Coronary artery (tissue), 2 donors: ENCODE measurements at regions not wholly inside any gene's neighbourhood (a gene's known extent, or its start where the extent isn't known, plus 50 kb on each side); places are given as distances from the start of the nearest gene placed in this dataset.

Source experiments
- DNase-seq: peaks from one replicate; pipeline ENCODE4 v3.0.0-alpha.2; 2017; ENCODE audit warnings: low spot score
- H3K27ac ChIP-seq, 2 donors: fragments of 200-600 bp; sonication (generic); one replicate each; pipeline ENCODE4 v1.5.1; 2016 to 2019
- H3K4me3 ChIP-seq: fragments of 200-600 bp; sonication (generic); 2 replicates; pipeline ENCODE4 v1.5.1; 2016; ENCODE audit warnings: mild to moderate bottlenecking, moderate library complexity
- CTCF ChIP-seq: fragments of 200-600 bp; sonication (generic); IDR thresholded peaks from one replicate; pipeline ENCODE4 v1.5.1; 2019; ENCODE audit warnings: antibody characterized with exemption

- DNase-seq = no peak
- H3K27ac ChIP-seq = no peak overlapping the region
- H3K4me3 ChIP-seq = no peak overlapping the region
- TF ChIP-seq CTCF = no peak
Observed at GRCh38 chr13:103406967-103407366, 340.8 kb upstream of the SLC10A2 start.

GRCh38 chr13:103405297-103405696 lies 339.1 kb upstream of the SLC10A2 start:
- no peak for TF ChIP-seq CTCF
- Histone ChIP-seq H3K27ac (no peak overlapping the region), H3K4me3 (no peak overlapping the region)
- no peak for DNase-seq

GRCh38 chr13:103403814-103404213 lies 337.6 kb upstream of the SLC10A2 start:
- no peak for DNase-seq
- Histone ChIP-seq H3K4me3 (no peak overlapping the region), H3K27ac (no peak overlapping the region)
- TF ChIP-seq CTCF = no peak

DNA sequence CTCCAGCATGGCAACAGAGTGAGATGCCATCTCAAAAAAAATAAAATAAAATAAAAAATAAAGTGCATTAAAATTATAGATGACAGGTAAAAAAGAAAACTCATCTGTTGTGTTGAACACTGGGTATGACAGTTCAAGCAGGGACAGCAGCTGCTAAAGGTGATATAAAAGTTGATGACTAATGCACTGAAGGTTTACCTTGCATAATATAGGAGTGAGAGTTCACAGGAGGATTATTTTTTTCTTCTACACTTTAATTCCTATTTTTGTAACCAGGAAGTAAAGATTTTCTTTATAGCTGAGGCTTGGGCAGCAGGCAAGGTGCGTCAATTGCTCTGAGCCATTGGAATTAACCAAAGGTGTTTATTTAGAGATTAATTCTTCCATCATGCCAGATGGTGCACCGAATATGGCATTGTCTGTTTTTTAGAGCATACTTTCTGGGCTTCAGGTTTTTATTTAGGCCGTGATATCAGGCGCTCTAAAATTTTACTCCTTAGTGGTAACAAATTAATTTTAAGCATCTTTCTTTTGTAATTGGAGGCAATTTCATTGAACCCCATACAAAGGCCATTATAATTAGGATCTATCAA lies 337.0 kb upstream of the SLC10A2 start:
- DNase-seq = no peak
- H3K4me3 ChIP-seq = no peak overlapping the region
- TF ChIP-seq CTCF = no peak
- no peak overlapping the region for H3K27ac ChIP-seq

DNA sequence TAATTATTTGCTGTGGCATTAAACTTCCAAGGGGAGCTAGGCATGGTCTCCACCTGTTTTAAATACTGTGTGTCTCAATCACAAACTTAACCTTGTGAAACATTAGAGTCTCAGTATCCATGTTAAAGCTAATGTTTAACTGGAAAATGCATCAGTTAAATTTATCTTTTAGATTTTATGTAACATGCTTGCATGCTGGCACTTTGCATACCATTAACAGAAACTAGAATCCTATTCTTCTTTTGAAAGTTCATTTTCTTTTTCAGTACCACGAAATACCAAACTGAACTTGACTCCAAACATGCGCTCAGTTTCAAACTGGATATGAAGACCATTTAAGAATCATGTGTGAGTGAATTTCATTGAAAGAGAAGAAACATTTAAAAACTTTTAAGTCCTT lies 328.9 kb upstream of the SLC10A2 start:
- no peak for TF ChIP-seq CTCF
- DNase-seq = no peak
- H3K4me3 ChIP-seq = no peak overlapping the region
- no peak overlapping the region for H3K27ac ChIP-seq

DNA sequence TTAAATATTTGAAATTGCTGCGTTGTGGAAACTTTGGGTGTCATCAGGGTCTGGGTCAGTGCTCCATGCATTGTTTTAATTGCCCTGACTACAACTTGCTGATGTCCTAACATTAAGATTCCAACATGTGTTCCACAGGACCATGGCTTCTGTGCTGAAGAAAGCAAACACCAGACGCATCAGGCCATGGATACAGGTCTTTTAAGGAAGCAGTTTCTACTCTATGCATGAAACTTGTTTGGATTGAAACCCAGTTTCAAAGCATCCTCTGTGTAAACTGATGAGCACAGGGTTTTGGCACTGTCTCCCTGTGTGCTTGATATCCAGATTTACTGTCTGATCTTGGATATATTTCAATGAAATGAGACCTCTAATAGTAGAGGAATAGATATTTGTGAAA lies 328.4 kb upstream of the SLC10A2 start:
- TF ChIP-seq CTCF = no peak

DNA sequence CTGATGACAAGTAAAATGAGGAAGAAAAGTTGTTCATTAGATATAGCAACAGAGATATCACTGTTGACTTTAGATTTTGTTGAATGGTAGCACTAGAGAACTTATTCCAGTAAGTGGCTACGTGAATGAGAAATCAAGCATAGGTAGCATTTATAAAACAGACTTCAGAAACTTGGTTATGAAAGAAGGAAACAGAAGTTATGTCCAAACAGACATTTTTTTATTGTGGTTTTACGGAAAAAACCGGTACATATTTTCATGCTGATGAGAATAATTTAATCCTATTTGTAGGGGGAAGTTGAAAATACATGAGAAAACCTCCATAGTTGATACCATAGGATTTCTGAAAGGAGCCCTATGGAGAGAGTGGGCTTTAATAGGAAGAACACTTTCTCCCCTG lies 325.7 kb upstream of the SLC10A2 start:
- DNase-seq = no peak
- no peak for TF ChIP-seq CTCF
- no peak overlapping the region for H3K27ac ChIP-seq

More for the DNA sequence above, 328.4 kb upstream of the SLC10A2 start:
- DNase-seq = no peak
- H3K27ac ChIP-seq = no peak overlapping the region
- no peak overlapping the region for H3K4me3 ChIP-seq

More for the DNA sequence above, 325.7 kb upstream of the SLC10A2 start:
- H3K4me3 ChIP-seq = no peak overlapping the region
